IgD-negative memory B cell (primary cell): ENCODE measurements at regions not wholly inside any gene's neighbourhood (a gene's known extent, or its start where the extent isn't known, plus 50 kb on each side); places are given as distances from the start of the nearest gene placed in this dataset.

Experiments used
- H3K27ac Mint-ChIP-seq, 3 donors: one replicate each; pipeline ENCODE4 v1.8.0; 2020 to 2022; ENCODE audit warnings: mild to moderate bottlenecking in 3 of 3, mixed read lengths in 3 of 3, moderate library complexity in 1 of 3
- H3K27me3 Mint-ChIP-seq: one replicate; pipeline ENCODE4 v1.8.0; 2021; ENCODE audit warnings: mixed read lengths
- H3K36me3 Mint-ChIP-seq: one replicate; pipeline ENCODE4 v1.8.0; 2020; ENCODE audit warnings: mild to moderate bottlenecking, mixed read lengths
- H3K4me1 Mint-ChIP-seq, 3 donors: one replicate each; pipeline ENCODE4 v1.8.0; 2020 to 2022; ENCODE audit warnings: mixed read lengths in 3 of 3, mild to moderate bottlenecking in 1 of 3
- H3K4me3 Mint-ChIP-seq, 4 donors: one replicate each; pipeline ENCODE4 v1.8.0; 2020 to 2022; ENCODE audit warnings: mild to moderate bottlenecking in 4 of 4, mixed read lengths in 4 of 4, moderate library complexity in 3 of 4
- H3K9me3 Mint-ChIP-seq, 3 donors: one replicate each; pipeline ENCODE4 v1.8.0; 2020 to 2021; ENCODE audit warnings: mixed read lengths in 3 of 3, mild to moderate bottlenecking in 1 of 3

DNA sequence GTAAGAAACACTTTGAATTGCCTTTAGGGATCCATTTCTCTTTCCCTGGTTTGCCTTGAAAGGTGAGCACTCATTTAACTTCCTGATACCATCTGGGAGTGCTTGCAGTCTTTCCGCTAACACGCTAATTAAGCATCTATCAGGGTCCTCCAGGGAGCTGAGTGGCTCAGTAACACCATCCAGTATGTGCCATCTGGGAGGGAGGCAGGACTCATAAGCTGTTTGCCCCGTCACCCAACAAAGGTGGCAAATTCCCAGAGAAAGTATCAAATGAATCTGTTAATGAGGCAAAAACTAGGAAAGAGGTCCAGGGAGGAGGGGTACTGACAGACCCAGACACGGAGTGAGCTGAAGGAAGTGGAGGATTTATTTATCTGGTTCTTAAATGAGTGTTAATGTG, 430.9 kb downstream of the HLX start:
- Mint-ChIP-seq H3K27me3 (peaks cover 4% of the 10 kb centered on the region), H3K36me3 (no peaks in the 10 kb centered on the region), H3K4me1 (peaks cover 0 to under 1% (median 0%) of the 10 kb centered on the region in 3 donors), H3K4me3 (no peak overlapping the region), H3K9me3 (peaks cover 0 to 5% (median 4%) of the 10 kb centered on the region in 3 donors), H3K27ac (no peak overlapping the region)

DNA sequence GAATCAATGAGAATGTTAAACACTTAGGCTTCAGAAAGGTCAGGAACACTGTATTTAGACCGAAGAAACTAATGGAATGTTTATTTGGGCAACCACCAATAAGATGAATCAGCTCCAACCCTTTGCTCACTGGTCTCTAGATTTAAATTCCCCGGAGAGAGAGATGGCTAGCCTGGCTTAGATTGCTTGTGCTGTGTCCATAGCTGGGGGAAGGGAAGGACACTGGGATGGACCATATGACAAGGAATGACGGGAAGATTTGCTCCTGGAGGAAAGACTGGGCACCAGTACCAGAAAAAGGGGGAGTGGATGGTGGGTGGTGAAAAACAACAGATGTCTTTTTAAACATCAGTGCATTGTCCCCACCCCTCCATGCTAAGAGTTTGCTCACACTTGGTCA, 426.6 kb downstream of the DUSP10 start:
- Mint-ChIP-seq H3K27ac (no peak overlapping the region), H3K9me3 (no peaks in the 10 kb centered on the region), H3K4me1 (peaks cover 0 to 2% (median 0%) of the 10 kb centered on the region in 3 donors), H3K4me3 (no peak overlapping the region), H3K27me3 (peaks cover 2% of the 10 kb centered on the region), H3K36me3 (no peaks in the 10 kb centered on the region)

DNA sequence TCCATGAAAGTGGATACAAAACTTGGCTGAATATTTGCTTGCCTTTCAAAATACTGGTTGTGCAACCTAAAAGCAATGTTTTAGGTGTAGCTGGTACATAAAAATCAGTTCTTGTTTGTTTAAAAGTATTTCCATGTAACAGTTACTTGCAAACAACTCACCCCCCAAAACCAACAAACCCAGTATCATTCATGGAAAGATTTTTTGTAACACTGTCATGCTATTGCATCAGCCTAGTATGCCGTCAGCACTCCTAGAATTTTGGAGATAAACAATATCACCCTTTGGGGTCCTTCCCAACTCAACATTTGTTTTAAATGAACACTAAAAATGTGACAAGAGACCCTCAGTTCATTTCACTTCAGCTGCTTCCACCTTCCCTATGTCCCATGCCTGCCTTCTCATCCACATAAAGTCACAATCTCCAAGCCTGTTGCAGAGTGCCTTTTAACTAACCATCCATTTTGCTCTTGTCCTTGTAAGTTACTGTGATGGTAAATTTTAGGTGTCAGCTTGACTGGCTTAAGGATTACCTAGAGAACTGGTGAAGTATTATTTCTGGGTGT, 425.3 kb downstream of the DUSP10 start:
- no peaks in the 10 kb centered on the region for H3K9me3 Mint-ChIP-seq
- no peak overlapping the region for H3K27ac Mint-ChIP-seq
- H3K4me3 Mint-ChIP-seq: no peak overlapping the region
- peaks cover 0 to 2% (median 0%) of the 10 kb centered on the region in 3 donors for H3K4me1 Mint-ChIP-seq
- H3K36me3 Mint-ChIP-seq: no peaks in the 10 kb centered on the region
- peaks cover 2% of the 10 kb centered on the region for H3K27me3 Mint-ChIP-seq

DNA sequence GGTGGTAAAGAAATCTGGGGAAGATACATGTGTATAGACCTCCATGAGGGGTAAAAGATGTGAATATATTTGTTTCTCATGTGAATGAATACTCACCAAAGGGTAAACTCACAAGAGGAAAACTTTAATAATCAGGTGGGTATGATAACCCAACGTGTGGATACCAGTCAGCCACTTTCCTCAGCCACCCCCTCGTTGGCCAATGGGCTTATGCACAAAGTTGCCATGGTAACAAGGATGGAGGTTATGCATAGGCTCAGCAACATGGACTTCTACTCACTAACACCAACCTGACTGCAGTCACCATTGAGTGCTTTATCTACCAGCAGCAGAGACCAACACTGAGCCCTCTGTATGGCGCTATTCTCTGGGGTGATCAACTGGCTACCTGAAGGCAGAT, 424.4 kb downstream of the DUSP10 start:
- Mint-ChIP-seq H3K4me3 (no peak overlapping the region), H3K27me3 (peaks cover 2% of the 10 kb centered on the region), H3K36me3 (no peaks in the 10 kb centered on the region), H3K27ac (no peak overlapping the region), H3K9me3 (no peaks in the 10 kb centered on the region), H3K4me1 (peaks cover 0 to 2% (median 0%) of the 10 kb centered on the region in 3 donors)

GRCh38 chr1:221327954-221328353, 413.9 kb downstream of the DUSP10 start:
- no peak overlapping the region for H3K27ac Mint-ChIP-seq

DNA sequence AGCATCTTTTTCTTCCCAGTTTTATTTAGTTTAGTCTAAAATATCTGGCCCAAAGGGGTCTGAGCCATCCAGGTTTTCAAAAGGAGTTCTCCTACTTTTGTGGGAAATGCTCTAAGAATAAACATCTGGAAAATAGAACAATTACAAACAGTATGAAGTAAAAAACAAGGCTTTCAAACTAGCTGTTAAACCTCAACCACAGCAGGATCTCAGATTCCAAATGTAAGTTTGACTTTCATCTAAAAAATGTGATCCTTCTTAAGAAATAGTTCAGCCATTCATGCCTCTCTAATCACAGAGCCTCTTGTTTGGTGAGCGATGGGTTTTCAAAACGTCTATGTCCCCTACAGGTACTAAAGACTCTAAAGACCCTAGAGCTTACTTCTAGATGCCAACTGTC, 413.5 kb downstream of the DUSP10 start:
- Mint-ChIP-seq H3K9me3 (peaks cover 4 to 18% (median 6%) of the 10 kb centered on the region in 3 donors), H3K4me3 (no peak overlapping the region), H3K27ac (no peak overlapping the region), H3K36me3 (peaks cover 3% of the 10 kb centered on the region), H3K27me3 (peaks cover 3% of the 10 kb centered on the region), H3K4me1 (no peaks in the 10 kb centered on the region)

More at GRCh38 chr1:221327954-221328353, 413.9 kb downstream of the DUSP10 start:
- H3K4me1 Mint-ChIP-seq: no peaks in the 10 kb centered on the region
- peaks cover 3% of the 10 kb centered on the region for H3K27me3 Mint-ChIP-seq
- H3K9me3 Mint-ChIP-seq: peaks cover 4 to 18% (median 6%) of the 10 kb centered on the region in 3 donors
- peaks cover 3% of the 10 kb centered on the region for H3K36me3 Mint-ChIP-seq
- H3K4me3 Mint-ChIP-seq: no peak overlapping the region

DNA sequence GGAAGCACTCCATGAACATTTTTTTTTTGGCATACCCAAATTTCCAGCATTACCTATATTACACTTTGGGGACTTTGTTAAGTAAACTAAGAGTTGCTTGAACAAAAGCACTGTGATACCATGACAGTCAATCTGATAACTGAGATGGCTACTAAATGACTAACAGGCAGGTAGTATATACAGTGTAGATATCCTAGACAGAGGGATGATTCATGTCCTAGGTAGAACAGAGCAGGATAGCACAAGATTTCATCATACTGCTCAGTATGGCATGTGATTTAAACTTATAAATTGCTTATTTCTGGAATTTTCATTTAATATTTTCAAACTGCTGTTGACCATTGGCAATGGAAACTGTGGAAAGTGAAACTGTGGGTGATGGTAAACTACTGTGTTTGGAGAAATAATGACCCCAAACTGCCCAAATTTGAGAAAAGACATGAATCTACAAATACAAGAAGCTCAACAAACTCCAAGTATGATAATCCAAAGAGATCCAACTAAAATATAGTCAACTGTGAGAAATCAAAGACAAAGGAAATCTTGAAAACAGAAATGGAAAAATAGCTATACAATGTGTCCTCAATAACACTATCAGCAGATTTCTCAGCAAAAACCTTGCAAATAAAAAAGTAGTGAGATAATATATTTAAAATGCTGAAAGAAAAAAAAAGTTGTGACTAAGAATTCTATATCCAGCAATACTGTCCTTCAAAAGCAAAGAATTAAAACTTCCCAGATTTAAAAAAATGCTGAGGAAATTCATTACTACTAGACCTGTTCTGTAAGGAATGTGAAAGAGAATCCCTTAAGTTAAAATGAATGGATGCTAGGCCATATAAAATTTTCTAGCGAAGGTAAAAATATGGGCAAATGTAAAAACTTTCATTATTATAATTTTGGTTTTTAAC, 410.4 kb downstream of the DUSP10 start:
- H3K27me3 Mint-ChIP-seq: peaks cover 8% of the 10 kb centered on the region
- no peak overlapping the region for H3K27ac Mint-ChIP-seq
- peaks cover 3% of the 10 kb centered on the region for H3K36me3 Mint-ChIP-seq
- peaks cover 4 to 18% (median 6%) of the 10 kb centered on the region in 3 donors for H3K9me3 Mint-ChIP-seq
- H3K4me3 Mint-ChIP-seq: no peak overlapping the region
- H3K4me1 Mint-ChIP-seq: no peaks in the 10 kb centered on the region

DNA sequence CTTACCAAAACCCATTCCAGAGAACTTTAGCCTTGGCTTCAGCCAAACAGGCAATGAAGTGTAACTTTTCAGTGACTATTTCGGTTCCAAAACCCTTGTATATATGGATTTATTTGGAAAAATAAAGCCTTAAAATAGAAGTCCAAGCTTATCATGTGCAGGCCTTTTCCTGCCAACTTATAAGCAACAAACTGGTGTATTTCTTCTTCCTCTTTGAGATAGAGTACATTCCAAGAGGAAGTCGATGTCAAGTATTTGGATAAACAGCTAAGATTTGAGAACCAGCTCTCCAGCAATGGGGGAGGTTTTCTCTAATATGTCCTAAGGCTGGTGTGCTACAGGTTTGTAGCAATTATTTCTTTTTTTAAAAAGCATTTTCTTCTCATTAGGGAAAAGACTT, 407.8 kb downstream of the DUSP10 start:
- H3K27ac Mint-ChIP-seq: no peak overlapping the region
- no peaks in the 10 kb centered on the region for H3K36me3 Mint-ChIP-seq
- peaks cover 8% of the 10 kb centered on the region for H3K27me3 Mint-ChIP-seq
- H3K4me1 Mint-ChIP-seq: no peaks in the 10 kb centered on the region
- H3K9me3 Mint-ChIP-seq: peaks cover 4 to 18% (median 6%) of the 10 kb centered on the region in 3 donors
- no peak overlapping the region for H3K4me3 Mint-ChIP-seq

- peaks cover 8% of the 10 kb centered on the region for H3K27me3 Mint-ChIP-seq
- H3K36me3 Mint-ChIP-seq: no peaks in the 10 kb centered on the region
- peaks cover 4 to 18% (median 5%) of the 10 kb centered on the region in 3 donors for H3K9me3 Mint-ChIP-seq
- H3K4me3 Mint-ChIP-seq: no peak overlapping the region
- H3K27ac Mint-ChIP-seq: no peak overlapping the region
- H3K4me1 Mint-ChIP-seq: no peaks in the 10 kb centered on the region
These were observed 406.5 kb downstream of the DUSP10 start for GRCh38 chr1:221335161-221336101.

GRCh38 chr1:221336126-221336525, 405.8 kb downstream of the DUSP10 start:
- H3K36me3 Mint-ChIP-seq: no peaks in the 10 kb centered on the region
- H3K4me3 Mint-ChIP-seq: no peak overlapping the region
- peaks cover 4 to 16% (median 5%) of the 10 kb centered on the region in 3 donors for H3K9me3 Mint-ChIP-seq
- no peaks in the 10 kb centered on the region for H3K4me1 Mint-ChIP-seq
- no peak overlapping the region for H3K27ac Mint-ChIP-seq
- H3K27me3 Mint-ChIP-seq: peaks cover 8% of the 10 kb centered on the region

GRCh38 chr1:221337106-221337505, 404.8 kb downstream of the DUSP10 start:
- Mint-ChIP-seq H3K27me3 (peaks cover 8% of the 10 kb centered on the region), H3K36me3 (no peaks in the 10 kb centered on the region), H3K4me1 (no peaks in the 10 kb centered on the region)

GRCh38 chr1:221343136-221343535, 398.8 kb downstream of the DUSP10 start:
- H3K27ac Mint-ChIP-seq: no peak overlapping the region
- H3K4me3 Mint-ChIP-seq: no peak overlapping the region
- H3K36me3 Mint-ChIP-seq: no peaks in the 10 kb centered on the region
- peaks cover 8% of the 10 kb centered on the region for H3K27me3 Mint-ChIP-seq
- H3K9me3 Mint-ChIP-seq: peaks cover 0 to 2% (median 0%) of the 10 kb centered on the region in 3 donors
- no peaks in the 10 kb centered on the region for H3K4me1 Mint-ChIP-seq

More at GRCh38 chr1:221337106-221337505, 404.8 kb downstream of the DUSP10 start:
- Mint-ChIP-seq H3K27ac (no peak overlapping the region), H3K4me3 (no peak overlapping the region), H3K9me3 (peaks cover 2 to 8% (median 4%) of the 10 kb centered on the region in 3 donors)

- H3K27ac Mint-ChIP-seq: no peak overlapping the region
- H3K36me3 Mint-ChIP-seq: no peaks in the 10 kb centered on the region
- peaks cover 0 to 2% (median 0%) of the 10 kb centered on the region in 3 donors for H3K9me3 Mint-ChIP-seq
- no peaks in the 10 kb centered on the region for H3K4me1 Mint-ChIP-seq
- no peak overlapping the region for H3K4me3 Mint-ChIP-seq
- H3K27me3 Mint-ChIP-seq: peaks cover 9% of the 10 kb centered on the region
These were observed 398.3 kb downstream of the DUSP10 start for GRCh38 chr1:221343607-221344006.

- Mint-ChIP-seq H3K4me3 (no peak overlapping the region), H3K27me3 (peaks cover 9% of the 10 kb centered on the region), H3K9me3 (peaks cover 0 to 2% (median 0%) of the 10 kb centered on the region in 3 donors), H3K27ac (no peak overlapping the region), H3K4me1 (no peaks in the 10 kb centered on the region), H3K36me3 (peaks cover 2% of the 10 kb centered on the region)
These were observed 397.2 kb downstream of the DUSP10 start for GRCh38 chr1:221344693-221345092.

DNA sequence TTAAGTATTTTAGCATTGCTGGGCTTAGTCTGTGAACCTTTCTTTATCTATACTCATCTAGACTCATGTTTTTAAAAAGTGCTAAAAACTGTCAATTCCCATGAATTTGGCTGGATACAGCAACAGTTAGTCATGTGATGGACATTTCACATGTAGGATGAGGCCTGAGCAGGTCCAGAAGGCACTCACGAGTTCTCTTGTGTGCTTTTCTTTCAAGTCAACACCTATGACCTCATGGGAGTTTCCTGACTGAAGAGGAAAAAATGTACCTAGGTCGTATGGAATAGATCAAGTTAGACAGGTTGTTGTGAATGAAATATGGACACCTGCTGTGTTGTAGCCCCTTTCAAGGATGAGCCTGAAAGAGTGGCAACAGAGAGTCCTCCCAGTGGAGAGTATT, 394.2 kb downstream of the DUSP10 start:
- H3K36me3 Mint-ChIP-seq: peaks cover 3% of the 10 kb centered on the region

More for the DNA sequence above, 394.2 kb downstream of the DUSP10 start:
- Mint-ChIP-seq H3K4me1 (no peaks in the 10 kb centered on the region), H3K27me3 (peaks cover 9% of the 10 kb centered on the region), H3K27ac (no peak overlapping the region), H3K9me3 (peaks cover 0 to 2% (median 0%) of the 10 kb centered on the region in 3 donors), H3K4me3 (no peak overlapping the region)
